HCT116 (cell line): ENCODE measurements at regions not wholly inside any gene's neighbourhood (a gene's known extent, or its start where the extent isn't known, plus 50 kb on each side); places are given as distances from the start of the nearest gene placed in this dataset.

Source experiments
- ATAC-seq: fragments of 200-7000 bp; cut with Tn5 transposase; 2 replicates; pipeline ENCODE4 v1.9.1; 2020; ENCODE audit warnings: mild to moderate bottlenecking, moderate library complexity
- BruUV-seq: library from RNA; stranded (reverse); fragments of 400-500 nt; replicated peaks from 2 replicates; lab custom pipeline; 2021; lab: Mats Ljungman, UMichigan
- CTCF ChIA-PET: fragments of 300-600 bp; sonication (Branson Sonifier 250); formaldehyde crosslinking; loops from one replicate; lab custom pipeline; 2021; ENCODE audit warnings: antibody characterized with exemption; lab: Charles Lee
- POLR2A ChIA-PET: fragments of 300-600, 350-600 bp; sonication (Branson Sonifier 250); formaldehyde crosslinking; loops from one replicate; lab custom pipeline; 2021; ENCODE audit warnings: antibody characterized with exemption; lab: Charles Lee
- RAD21 ChIA-PET, 2 experiments: fragments of 300-600 bp; sonication (Branson Sonifier 250); formaldehyde crosslinking; loops; one replicate each; lab custom pipeline; 2023; ENCODE audit warnings: low total read pairs in 2 of 2; ENCODE audit not compliant: uncharacterized antibody in 2 of 2, unreplicated experiment in 2 of 2, low non-redundant PET in 1 of 2; lab: Charles Lee
- DNase-seq: peaks from one replicate; pipeline ENCODE4 v3.0.0-alpha.2; 2010; ENCODE audit warnings: low read depth, low spot score
- H2AFZ ChIP-seq: fragments of 200-600 bp; shearing (Covaris generic), sonication (generic); 2 replicates; pipeline ENCODE4 v1.6.1; 2017; ENCODE audit warnings: low read depth, mixed run types, mixed read lengths, antibody characterized with exemption, low read length; ENCODE audit not compliant: poor library complexity, severe bottlenecking
- H3K27ac ChIP-seq: 2 replicates; pipeline ENCODE4 v1.5.1; 2012; ENCODE audit warnings: low read depth, low read length
- H3K27me3 ChIP-seq: fragments of 200-600 bp; sonication (generic); 2 replicates; pipeline ENCODE4 v1.6.1; 2016; ENCODE audit warnings: mixed run types, low read length, mixed read lengths; ENCODE audit not compliant: insufficient read depth
- H3K36me3 ChIP-seq, 2 experiments: fragments of 200-500 bp in 1 of 2; fragments of 200-600 bp in 1 of 2; sonication (Bioruptor generic) in 1 of 2; sonication (generic) in 1 of 2; 2 replicates each; pipeline versions ENCODE4 v1.5.1 to v1.6.1; 2014 to 2016; ENCODE audit warnings: low read length in 2 of 2, inconsistent platforms in 1 of 2, mixed read lengths in 1 of 2, mixed run types in 1 of 2; ENCODE audit not compliant: insufficient read depth in 2 of 2, control insufficient read depth in 1 of 2
- H3K4me1 ChIP-seq, 2 experiments: fragments of 200-600 bp in 1 of 2; sonication (generic) in 1 of 2; 2 replicates each; pipeline versions ENCODE4 v1.5.1 to v1.6.1; 2012 to 2017; ENCODE audit warnings: low read length in 2 of 2, inconsistent platforms in 1 of 2, mild to moderate bottlenecking in 1 of 2, mixed read lengths in 1 of 2, mixed run types in 1 of 2, moderate library complexity in 1 of 2; ENCODE audit not compliant: insufficient read depth in 2 of 2, control insufficient read depth in 1 of 2
- H3K4me2 ChIP-seq: fragments of 200-600 bp; sonication (generic); 2 replicates; pipeline ENCODE4 v1.6.1; 2017; ENCODE audit warnings: mixed run types, low read length, mixed read lengths
- H3K4me3 ChIP-seq, 2 experiments: fragments of 200-600 bp in 1 of 2; sonication (generic) in 1 of 2; replicated peaks in 1 of 2; 2 replicates each; pipeline ENCODE4 v1.5.1; 2011 to 2016; ENCODE audit warnings: low read length in 2 of 2, control low read depth in 1 of 2, low read depth in 1 of 2, mild to moderate bottlenecking in 1 of 2, mixed read lengths in 1 of 2, mixed run types in 1 of 2
- H3K79me2 ChIP-seq: fragments of 200-600 bp; sonication (generic); 2 replicates; pipeline ENCODE4 v1.6.1; 2017; ENCODE audit warnings: mild to moderate bottlenecking, mixed run types, low read length, moderate library complexity, mixed read lengths; ENCODE audit not compliant: insufficient read depth
- H3K9ac ChIP-seq: fragments of 200-600 bp; sonication (generic); 2 replicates; pipeline ENCODE4 v1.6.1; 2016; ENCODE audit warnings: low read length, mixed read lengths
- H3K9me2 ChIP-seq: fragments of 200-600 bp; sonication (generic), shearing (Covaris generic); 2 replicates; pipeline ENCODE4 v1.6.1; 2017; ENCODE audit warnings: mixed run types, mild to moderate bottlenecking, moderate library complexity; ENCODE audit not compliant: insufficient read depth
- H3K9me3 ChIP-seq, 2 experiments: fragments of 200-500 bp in 1 of 2; fragments of 200-600 bp in 1 of 2; sonication (Bioruptor generic) in 1 of 2; sonication (generic) in 1 of 2; 2 replicates each; pipeline ENCODE4 v1.6.1; 2014 to 2017; ENCODE audit warnings: low read length in 2 of 2, mixed read lengths in 2 of 2, inconsistent platforms in 1 of 2, low read depth in 1 of 2, mild to moderate bottlenecking in 1 of 2, mixed run types in 1 of 2, moderate library complexity in 1 of 2; ENCODE audit not compliant: control insufficient read depth in 1 of 2, insufficient read depth in 1 of 2
- H4K20me1 ChIP-seq: fragments of 200-600 bp; sonication (generic), shearing (Covaris generic); 2 replicates; pipeline ENCODE4 v1.6.1; 2017; ENCODE audit warnings: mixed run types, mild to moderate bottlenecking, moderate library complexity; ENCODE audit not compliant: insufficient read depth
- CBX3 ChIP-seq: IDR thresholded peaks from 2 replicates; pipeline ENCODE4 v1.6.1; 2012; ENCODE audit warnings: low read depth
- CEBPB ChIP-seq: IDR thresholded peaks from 2 replicates; pipeline ENCODE4 v1.6.1; 2012; ENCODE audit warnings: low read depth
- EZH2phosphoT487 ChIP-seq: fragments of 200-600 bp; IDR thresholded peaks from 2 replicates; pipeline ENCODE4 v1.6.1; 2018; ENCODE audit warnings: antibody characterized with exemption, borderline replicate concordance
- FOSL1 ChIP-seq: IDR thresholded peaks from 2 replicates; pipeline ENCODE4 v1.6.1; 2012; ENCODE audit warnings: low read depth
- POLR2AphosphoS5 ChIP-seq: IDR thresholded peaks from 2 replicates; pipeline ENCODE4 v1.6.1; 2011; ENCODE audit warnings: mild to moderate bottlenecking, low read depth, low read length, moderate library complexity
- SIN3A ChIP-seq: IDR thresholded peaks from 2 replicates; pipeline ENCODE4 v1.6.1; 2012; ENCODE audit warnings: low read depth
- SRF ChIP-seq: IDR thresholded peaks from 2 replicates; pipeline ENCODE4 v1.6.1; 2012; ENCODE audit warnings: low read depth
- TCF7L2 ChIP-seq: IDR thresholded peaks from 2 replicates; pipeline ENCODE4 v1.7.0; 2011; ENCODE audit warnings: borderline replicate concordance, inconsistent platforms; ENCODE audit not compliant: insufficient read depth, insufficient read length; ENCODE audit errors: extremely low read depth
- YY1 ChIP-seq: IDR thresholded peaks from 2 replicates; pipeline ENCODE4 v1.6.1; 2011; ENCODE audit warnings: low read length, low read depth, moderate library complexity, mild to moderate bottlenecking; ENCODE audit not compliant: insufficient replicate concordance; ENCODE audit errors: extremely low read depth
- ZFX ChIP-seq: fragments of 450-650 bp; IDR thresholded peaks from 2 replicates; pipeline ENCODE4 v1.6.1; 2017
- ZNF274 ChIP-seq: fragments of 200-500 bp; sonication (Bioruptor generic); IDR thresholded peaks from 2 replicates; pipeline ENCODE4 v1.6.1; 2014; ENCODE audit warnings: mild to moderate bottlenecking, low read depth, low read length, inconsistent platforms
- intact Hi-C: fragments of 100-400 bp; cut with micrococcal nuclease; formaldehyde crosslinking; loops from 2 replicates; pipeline ENCODE4 v1.10.0; 2022
- TF ChIP-seq, protein P1 (sequence below): IDR thresholded peaks from 2 replicates; pipeline ENCODE4 v1.6.1; 2012
- TF ChIP-seq, protein P2 (sequence below): IDR thresholded peaks from 2 replicates; pipeline ENCODE4 v1.6.1; 2011; ENCODE audit warnings: mild to moderate bottlenecking, low read length, moderate library complexity; ENCODE audit not compliant: insufficient replicate concordance; ENCODE audit errors: extremely low read depth

DNA sequence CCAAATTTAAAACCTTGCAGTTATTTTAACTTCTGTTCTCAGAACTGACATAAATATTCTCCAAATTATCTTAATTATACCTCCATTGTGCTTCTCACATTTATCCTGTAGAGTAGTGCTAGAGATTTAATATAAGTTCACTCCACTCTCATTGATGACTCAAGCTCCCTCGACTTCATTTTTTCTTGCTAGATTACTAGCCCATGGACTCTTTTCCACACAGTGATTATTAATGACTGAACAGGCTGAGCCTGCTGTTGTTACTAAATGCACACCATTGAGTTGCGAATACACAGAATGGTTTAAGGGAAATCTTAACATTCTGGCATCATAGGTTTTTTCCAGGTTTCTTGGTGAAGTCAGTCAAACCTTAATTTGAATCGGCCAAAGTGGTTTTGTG lies 179.5 kb upstream of the AKR1E2 start:
- Histone ChIP-seq H3K4me3 (no peak overlapping the region), H3K36me3 (no peaks in the 10 kb centered on the region), H3K9me2 (no peaks in the 10 kb centered on the region), H2AFZ (no peak overlapping the region), H3K27ac (no peak overlapping the region)
- ATAC-seq: no peak
- DNase-seq: no peak
- TF ChIP-seq ZNF274 (no peak), YY1 (no peak), CBX3 (no peak), ZFX (no peak), POLR2AphosphoS5 (no peak), TCF7L2 (no peak), CEBPB (no peak), EZH2phosphoT487 (no peak), SIN3A (no peak), FOSL1 (no peak), SRF (no peak)
- TF ChIP-seq, protein P1, sequence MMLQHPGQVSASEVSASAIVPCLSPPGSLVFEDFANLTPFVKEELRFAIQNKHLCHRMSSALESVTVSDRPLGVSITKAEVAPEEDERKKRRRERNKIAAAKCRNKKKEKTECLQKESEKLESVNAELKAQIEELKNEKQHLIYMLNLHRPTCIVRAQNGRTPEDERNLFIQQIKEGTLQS: no peak
- TF ChIP-seq, protein P2, sequence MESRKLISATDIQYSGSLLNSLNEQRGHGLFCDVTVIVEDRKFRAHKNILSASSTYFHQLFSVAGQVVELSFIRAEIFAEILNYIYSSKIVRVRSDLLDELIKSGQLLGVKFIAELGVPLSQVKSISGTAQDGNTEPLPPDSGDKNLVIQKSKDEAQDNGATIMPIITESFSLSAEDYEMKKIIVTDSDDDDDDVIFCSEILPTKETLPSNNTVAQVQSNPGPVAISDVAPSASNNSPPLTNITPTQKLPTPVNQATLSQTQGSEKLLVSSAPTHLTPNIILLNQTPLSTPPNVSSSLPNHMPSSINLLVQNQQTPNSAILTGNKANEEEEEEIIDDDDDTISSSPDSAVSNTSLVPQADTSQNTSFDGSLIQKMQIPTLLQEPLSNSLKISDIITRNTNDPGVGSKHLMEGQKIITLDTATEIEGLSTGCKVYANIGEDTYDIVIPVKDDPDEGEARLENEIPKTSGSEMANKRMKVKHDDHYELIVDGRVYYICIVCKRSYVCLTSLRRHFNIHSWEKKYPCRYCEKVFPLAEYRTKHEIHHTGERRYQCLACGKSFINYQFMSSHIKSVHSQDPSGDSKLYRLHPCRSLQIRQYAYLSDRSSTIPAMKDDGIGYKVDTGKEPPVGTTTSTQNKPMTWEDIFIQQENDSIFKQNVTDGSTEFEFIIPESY: no peak
- TF ChIP-seq, all 23 proteins: peak for 0
- intact Hi-C loops: no loop called here
- Histone ChIP-seq H3K4me2 (no peak overlapping the region), H3K4me1 (peaks cover 0 to 2% of the 10 kb centered on the region in 2 experiments; a peak in 2 of 4 replicates), H3K9ac (no peak overlapping the region), H3K9me3 (no peaks in the 10 kb centered on the region), H3K27me3 (no peaks in the 10 kb centered on the region), H4K20me1 (no peaks in the 10 kb centered on the region), H3K79me2 (no peaks in the 10 kb centered on the region)
- ChIA-PET RAD21 (no interaction called here), CTCF (no interaction called here), POLR2A (no interaction called here)
- BruUV-seq: no TSS peak
